ENCODE measurements at regions not wholly inside any gene's neighbourhood (a gene's known extent, or its start where the extent isn't known, plus 50 kb on each side); places are given as distances from the start of the nearest gene placed in this dataset.

- TF ChIP-seq AFF4 (CRISPR knock-in tag; IDR thresholded peaks at IDR 0.05; ENCODE audit: borderline replicate concordance) = no peak
These were observed 398.0 kb upstream of the MEIS1 start (continued) for GRCh38 chr2:66036948-66037347.

- no peaks in the 10 kb centered on the region for H3K9me3 Mint-ChIP-seq
- ChIA-PET CTCF (no interaction called here), POLR2A (no interaction called here)
- no peak overlapping the region for H3K27ac Mint-ChIP-seq
- no peaks in the 10 kb centered on the region for H3K27me3 Mint-ChIP-seq (ENCODE audit: low read depth)
- ATAC-seq = no peak
- H3K4me1 Mint-ChIP-seq = peaks cover 6% of the 10 kb centered on the region
- TF ChIP-seq MLX (CRISPR knock-in tag; IDR thresholded peaks at IDR 0.05) (no peak), EMX1 (CRISPR knock-in tag; IDR thresholded peaks at IDR 0.05) (no peak)
- H3K36me3 Mint-ChIP-seq = no peaks in the 10 kb centered on the region
- DNase-seq (ENCODE audit: low spot score) = no peak
- H3K4me3 Mint-ChIP-seq = no peak overlapping the region
These were observed 400.5 kb upstream of the MEIS1 start for GRCh38 chr2:66034467-66034866.

- H3K4me1 Mint-ChIP-seq = peaks cover under 1% of the 10 kb centered on the region; the same call in 1 of the 2 replicates
- POLR2A ChIA-PET = no interaction called here
- DNase-seq (ENCODE audit: low spot score) (no peak), ATAC-seq (no peak)
- no peaks in the 10 kb centered on the region for H3K36me3 Mint-ChIP-seq
- H3K4me3 Mint-ChIP-seq = no peak overlapping the region
- CTCF ChIA-PET = interaction anchor here (0.9 kb wide), 1 partner anchor 27 kb away, joined by 3 read pairs; no protein-coding TSS in a partner anchor
- H3K27me3 Mint-ChIP-seq (ENCODE audit: low read depth) = no peaks in the 10 kb centered on the region; the same call in 1 of the 2 replicates
- H3K9me3 Mint-ChIP-seq = no peaks in the 10 kb centered on the region
- H3K27ac Mint-ChIP-seq = no peak overlapping the region
- TF ChIP-seq FOXK1 (CRISPR knock-in tag; IDR thresholded peaks at IDR 0.05) (no peak), SP1 (CRISPR knock-in tag; conservative IDR thresholded peaks at IDR 0.05) (no peak), JAZF1 (CRISPR knock-in tag; IDR thresholded peaks at IDR 0.05) (no peak), TP53 (CRISPR knock-in tag; IDR thresholded peaks at IDR 0.05) (no peak), ZMAT4 (CRISPR knock-in tag; IDR thresholded peaks at IDR 0.05) (no peak), ZBTB21 (CRISPR knock-in tag; IDR thresholded peaks at IDR 0.05; ENCODE audit: borderline replicate concordance) (no peak), KAT7 (CRISPR knock-in tag; IDR thresholded peaks at IDR 0.05; ENCODE audit: borderline replicate concordance) (no peak), PREB (CRISPR knock-in tag; IDR thresholded peaks at IDR 0.05; ENCODE audit: borderline replicate concordance) (no peak), ATF2 (CRISPR knock-in tag; IDR thresholded peaks at IDR 0.05; ENCODE audit: borderline replicate concordance, low read depth) (no peak)
These were observed 402.6 kb upstream of the MEIS1 start for GRCh38 chr2:66032226-66032775.

- Mint-ChIP-seq H3K27me3 (ENCODE audit: low read depth) (no peaks in the 10 kb centered on the region; the same call in 1 of the 2 replicates), H3K4me3 (no peak overlapping the region), H3K36me3 (no peaks in the 10 kb centered on the region), H3K9me3 (no peaks in the 10 kb centered on the region), H3K27ac (no peak overlapping the region), H3K4me1 (no peaks in the 10 kb centered on the region)
- POLR2A ChIA-PET = no interaction called here
- TF ChIP-seq FOXJ3 (CRISPR knock-in tag; IDR thresholded peaks at IDR 0.05; ENCODE audit: borderline replicate concordance) (no peak), OVOL2 (CRISPR knock-in tag; IDR thresholded peaks at IDR 0.05; ENCODE audit: borderline replicate concordance) (no peak), E2F4 (CRISPR knock-in tag; IDR thresholded peaks at IDR 0.05; ENCODE audit: borderline replicate concordance, low read depth) (no peak), AFF4 (CRISPR knock-in tag; IDR thresholded peaks at IDR 0.05; ENCODE audit: borderline replicate concordance) (no peak), ZBTB21 (CRISPR knock-in tag; IDR thresholded peaks at IDR 0.05; ENCODE audit: borderline replicate concordance) (no peak), FOXP1 (CRISPR knock-in tag; IDR thresholded peaks at IDR 0.05; ENCODE audit: borderline replicate concordance) (no peak)
- CTCF ChIA-PET = interaction anchor here (1.1 kb wide), 1 partner anchor 230 kb away, joined by 5 read pairs; no protein-coding TSS in a partner anchor
- DNase-seq (ENCODE audit: low spot score) = no peak
- ATAC-seq = no peak
These were observed 403.7 kb upstream of the MEIS1 start for GRCh38 chr2:66031236-66031635.

Data from WTC11 (cell line).